H1 (cell line): ENCODE measurements at regions not wholly inside any gene's neighbourhood (a gene's known extent, or its start where the extent isn't known, plus 50 kb on each side); places are given as distances from the start of the nearest gene placed in this dataset.

Source experiments
- CHD7 ChIP-seq: fragments of 300-600 bp; sonication (generic); IDR thresholded peaks from 2 replicates; pipeline ENCODE4 v1.7.1; 2012; ENCODE audit warnings: low read length, moderate library complexity, mild to moderate bottlenecking, inconsistent platforms; ENCODE audit not compliant: insufficient replicate concordance
- EP300 ChIP-seq, 2 experiments: IDR thresholded peaks; 1 replicate in 1 of 2; 2 replicates in 1 of 2; pipeline ENCODE4 v1.6.1; 2011 to 2012; ENCODE audit warnings: low read depth in 2 of 2, low read length in 2 of 2, mild to moderate bottlenecking in 2 of 2, borderline replicate concordance in 1 of 2, inconsistent platforms in 1 of 2, moderate library complexity in 1 of 2
- POU5F1 ChIP-seq: IDR thresholded peaks from 2 replicates; pipeline ENCODE4 v1.6.1; 2011; ENCODE audit warnings: low read depth, mild to moderate bottlenecking, low read length, moderate library complexity
- RBBP5 ChIP-seq: IDR thresholded peaks from 2 replicates; pipeline ENCODE4 v1.7.1; 2012; ENCODE audit warnings: low read depth, mild to moderate bottlenecking, inconsistent platforms, low read length, moderate library complexity, borderline replicate concordance
- YY1 ChIP-seq: IDR thresholded peaks from 2 replicates; pipeline ENCODE4 v1.6.1; 2011; ENCODE audit warnings: low read depth, mild to moderate bottlenecking, low read length
- TF ChIP-seq, protein P1 (sequence below): IDR thresholded peaks from 2 replicates; pipeline ENCODE4 v1.6.1; 2011; ENCODE audit warnings: low read depth, mild to moderate bottlenecking, low read length; ENCODE audit not compliant: insufficient read depth
- TF ChIP-seq, protein P2 (sequence below): IDR thresholded peaks from 2 replicates; pipeline ENCODE4 v1.6.1; 2012; ENCODE audit warnings: low read length, inconsistent platforms

DNA sequence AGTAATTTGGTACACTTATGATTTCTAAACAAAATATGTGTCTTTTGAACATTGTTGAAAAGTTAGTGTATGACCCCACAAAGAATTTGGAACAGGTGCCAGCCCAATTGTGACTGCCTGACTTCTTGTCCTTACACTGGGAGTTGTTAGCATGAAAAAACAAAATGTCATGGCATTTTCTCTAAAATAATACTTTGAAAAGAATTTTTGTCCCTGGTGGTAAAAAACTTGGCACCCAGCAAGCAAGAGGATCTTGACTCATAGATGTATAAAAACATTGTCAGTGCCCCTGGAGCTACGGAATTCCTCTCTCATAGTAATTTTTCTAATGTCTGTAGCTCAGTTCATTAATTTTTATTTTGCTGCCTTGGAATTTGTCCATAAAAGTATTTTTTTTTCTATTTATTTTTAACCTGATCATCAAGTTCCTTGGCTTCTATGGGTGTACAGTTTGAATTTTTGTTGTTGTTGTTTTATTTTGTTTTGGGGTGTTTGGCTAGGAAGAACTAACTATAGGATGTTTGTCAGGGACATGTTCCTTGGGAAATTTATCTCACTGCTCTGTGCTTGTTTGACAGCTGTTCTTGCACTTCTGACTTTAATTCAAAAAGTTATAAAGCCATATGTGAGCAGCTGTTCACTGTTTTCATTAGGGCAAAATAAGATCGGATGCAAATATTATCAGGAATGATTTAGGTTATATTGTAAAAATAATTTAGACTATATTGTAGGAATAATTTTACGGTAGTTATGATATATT is 95.4 kb upstream of the NUDT6 start (continued):
- TF ChIP-seq CHD7 (no peak), EP300 (IDR thresholded peaks at IDR 0.05; ENCODE audit: borderline replicate concordance in 1 of 2, low read depth in 2 of 2, low read length in 2 of 2) (no peak), YY1 (no peak), POU5F1 (no peak), RBBP5 (no peak)
- TF ChIP-seq, protein P1, sequence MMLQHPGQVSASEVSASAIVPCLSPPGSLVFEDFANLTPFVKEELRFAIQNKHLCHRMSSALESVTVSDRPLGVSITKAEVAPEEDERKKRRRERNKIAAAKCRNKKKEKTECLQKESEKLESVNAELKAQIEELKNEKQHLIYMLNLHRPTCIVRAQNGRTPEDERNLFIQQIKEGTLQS = no peak
- TF ChIP-seq, protein P2, sequence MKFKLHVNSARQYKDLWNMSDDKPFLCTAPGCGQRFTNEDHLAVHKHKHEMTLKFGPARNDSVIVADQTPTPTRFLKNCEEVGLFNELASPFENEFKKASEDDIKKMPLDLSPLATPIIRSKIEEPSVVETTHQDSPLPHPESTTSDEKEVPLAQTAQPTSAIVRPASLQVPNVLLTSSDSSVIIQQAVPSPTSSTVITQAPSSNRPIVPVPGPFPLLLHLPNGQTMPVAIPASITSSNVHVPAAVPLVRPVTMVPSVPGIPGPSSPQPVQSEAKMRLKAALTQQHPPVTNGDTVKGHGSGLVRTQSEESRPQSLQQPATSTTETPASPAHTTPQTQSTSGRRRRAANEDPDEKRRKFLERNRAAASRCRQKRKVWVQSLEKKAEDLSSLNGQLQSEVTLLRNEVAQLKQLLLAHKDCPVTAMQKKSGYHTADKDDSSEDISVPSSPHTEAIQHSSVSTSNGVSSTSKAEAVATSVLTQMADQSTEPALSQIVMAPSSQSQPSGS = no peak
